ENCODE measurements at regions not wholly inside any gene's neighbourhood (a gene's known extent, or its start where the extent isn't known, plus 50 kb on each side); places are given as distances from the start of the nearest gene placed in this dataset.
A peak's percentile ranks its signal among the peaks of the same experiment; 100 is the strongest.

GRCh38 chr10:106179430-106179829, 985.1 kb downstream of the SORCS1 start:
- DNase-seq (ENCODE audit: insufficient read length, low spot score, missing footprints): no peak
- no peak overlapping the region for H3K27ac ChIP-seq (ENCODE audit: low read depth, low read length)
- H3K4me1 ChIP-seq (ENCODE audit: insufficient read depth, low read length): no peaks in the 10 kb centered on the region
- H3K4me3 ChIP-seq (ENCODE audit: insufficient read depth, low read length): no peak overlapping the region
- H3K27me3 ChIP-seq (ENCODE audit: insufficient read depth, low read length): no peaks in the 10 kb centered on the region
- no peaks in the 10 kb centered on the region for H4K20me1 ChIP-seq (ENCODE audit: insufficient read depth, low read length)
- H3K79me2 ChIP-seq (ENCODE audit: insufficient read depth, low read length): no peaks in the 10 kb centered on the region
- no peak overlapping the region for H3K4me2 ChIP-seq (ENCODE audit: insufficient read depth, low read length)
- H2AFZ ChIP-seq (ENCODE audit: low read length): no peak overlapping the region
- no peak for TF ChIP-seq CTCF (IDR thresholded peaks at IDR 0.05; ENCODE audit: extremely low read depth, low read depth, low read length)
- no peaks in the 10 kb centered on the region for H3K9me3 ChIP-seq (ENCODE audit: low read depth, low read length)
- H3K36me3 ChIP-seq (ENCODE audit: insufficient read depth, low read length): no peaks in the 10 kb centered on the region

- Histone ChIP-seq H3K4me1 (ENCODE audit: insufficient read depth, low read length) (no peaks in the 10 kb centered on the region), H3K27me3 (ENCODE audit: insufficient read depth, low read length) (no peaks in the 10 kb centered on the region), H3K4me3 (ENCODE audit: insufficient read depth, low read length) (no peak overlapping the region), H3K9me3 (ENCODE audit: low read depth, low read length) (no peaks in the 10 kb centered on the region), H3K79me2 (ENCODE audit: insufficient read depth, low read length) (no peaks in the 10 kb centered on the region), H2AFZ (ENCODE audit: low read length) (no peak overlapping the region), H3K36me3 (ENCODE audit: insufficient read depth, low read length) (no peaks in the 10 kb centered on the region), H3K4me2 (ENCODE audit: insufficient read depth, low read length) (no peak overlapping the region), H3K27ac (ENCODE audit: low read depth, low read length) (no peak overlapping the region), H4K20me1 (ENCODE audit: insufficient read depth, low read length) (no peaks in the 10 kb centered on the region)
- peak; percentile 13 for TF ChIP-seq CTCF (IDR thresholded peaks at IDR 0.05; ENCODE audit: extremely low read depth, low read depth, low read length)
- no peak for DNase-seq (ENCODE audit: insufficient read length, low spot score, missing footprints)
Observed at GRCh38 chr10:106175760-106176377, 988.6 kb downstream of the SORCS1 start.

- Histone ChIP-seq H3K9me3 (ENCODE audit: low read depth, low read length) (no peaks in the 10 kb centered on the region), H3K27me3 (ENCODE audit: insufficient read depth, low read length) (no peaks in the 10 kb centered on the region), H4K20me1 (ENCODE audit: insufficient read depth, low read length) (no peaks in the 10 kb centered on the region), H2AFZ (ENCODE audit: low read length) (no peak overlapping the region), H3K4me1 (ENCODE audit: insufficient read depth, low read length) (no peaks in the 10 kb centered on the region), H3K27ac (ENCODE audit: low read depth, low read length) (no peak overlapping the region), H3K79me2 (ENCODE audit: insufficient read depth, low read length) (no peaks in the 10 kb centered on the region), H3K4me2 (ENCODE audit: insufficient read depth, low read length) (no peak overlapping the region), H3K36me3 (ENCODE audit: insufficient read depth, low read length) (no peaks in the 10 kb centered on the region), H3K4me3 (ENCODE audit: insufficient read depth, low read length) (no peak overlapping the region)
- no peak for TF ChIP-seq CTCF (IDR thresholded peaks at IDR 0.05; ENCODE audit: extremely low read depth, low read depth, low read length)
- no peak for DNase-seq (ENCODE audit: insufficient read length, low spot score, missing footprints)
Observed at GRCh38 chr10:106173838-106174237, 990.7 kb downstream of the SORCS1 start.

- Histone ChIP-seq H3K79me2 (ENCODE audit: insufficient read depth, low read length) (no peaks in the 10 kb centered on the region), H2AFZ (ENCODE audit: low read length) (no peak overlapping the region)
- no peak for DNase-seq (ENCODE audit: insufficient read length, low spot score, missing footprints)
Observed at GRCh38 chr10:106169241-106169640, 995.3 kb downstream of the SORCS1 start.

More at GRCh38 chr10:106169241-106169640, 995.3 kb downstream of the SORCS1 start:
- H3K36me3 ChIP-seq (ENCODE audit: insufficient read depth, low read length): no peaks in the 10 kb centered on the region
- H3K4me1 ChIP-seq (ENCODE audit: insufficient read depth, low read length): no peaks in the 10 kb centered on the region
- H3K27ac ChIP-seq (ENCODE audit: low read depth, low read length): no peak overlapping the region
- no peaks in the 10 kb centered on the region for H4K20me1 ChIP-seq (ENCODE audit: insufficient read depth, low read length)
- H3K27me3 ChIP-seq (ENCODE audit: insufficient read depth, low read length): no peaks in the 10 kb centered on the region
- no peak overlapping the region for H3K4me3 ChIP-seq (ENCODE audit: insufficient read depth, low read length)
- H3K4me2 ChIP-seq (ENCODE audit: insufficient read depth, low read length): no peak overlapping the region
- no peak for TF ChIP-seq CTCF (IDR thresholded peaks at IDR 0.05; ENCODE audit: extremely low read depth, low read depth, low read length)
- H3K9me3 ChIP-seq (ENCODE audit: low read depth, low read length): no peaks in the 10 kb centered on the region
